OCI-LY7 (cell line): ENCODE measurements at regions not wholly inside any gene's neighbourhood (a gene's known extent, or its start where the extent isn't known, plus 50 kb on each side); places are given as distances from the start of the nearest gene placed in this dataset.

Source experiments
- BruUV-seq: library from RNA; stranded (reverse); fragments of 400-500 nt; replicated peaks from 2 replicates; lab custom pipeline; 2021; lab: Mats Ljungman, UMichigan
- CTCF ChIA-PET: fragments of 300-600 bp; sonication (Branson Sonifier 250); formaldehyde crosslinking; loops from one replicate; lab custom pipeline; 2022; ENCODE audit warnings: antibody characterized with exemption; ENCODE audit not compliant: unreplicated experiment; lab: Charles Lee
- POLR2A ChIA-PET: fragments of 300-600 bp; sonication (Branson Sonifier 250); formaldehyde crosslinking; loops from one replicate; lab custom pipeline; 2022; ENCODE audit warnings: antibody characterized with exemption; lab: Charles Lee
- DNase-seq: peaks from one replicate; pipeline ENCODE4 v3.0.0-alpha.2; 2015; ENCODE audit warnings: low spot score
- H2AFZ ChIP-seq: fragments of 200-600 bp; sonication (generic), shearing (Covaris generic); 2 replicates; pipeline ENCODE4 v1.6.1; 2014; ENCODE audit warnings: mild to moderate bottlenecking, antibody characterized with exemption, low read length, moderate library complexity
- H3K27ac ChIP-seq: fragments of 200-600 bp; sonication (generic); 2 replicates; pipeline ENCODE4 v1.5.1; 2014; ENCODE audit warnings: mixed run types, low read depth, mild to moderate bottlenecking, moderate library complexity, low read length, inconsistent platforms; ENCODE audit not compliant: poor library complexity, severe bottlenecking
- H3K36me3 ChIP-seq: fragments of 200-600 bp; sonication (generic); 2 replicates; pipeline ENCODE4 v1.6.1; 2014; ENCODE audit warnings: mild to moderate bottlenecking, antibody characterized with exemption, low read length, moderate library complexity, mixed read lengths; ENCODE audit not compliant: insufficient read depth
- H3K4me1 ChIP-seq: fragments of 200-600 bp; sonication (generic); 2 replicates; pipeline ENCODE4 v1.5.1; 2014; ENCODE audit warnings: mild to moderate bottlenecking, low read length; ENCODE audit not compliant: insufficient read depth, poor library complexity, severe bottlenecking
- H3K4me2 ChIP-seq: fragments of 200-600 bp; sonication (generic); 2 replicates; pipeline ENCODE4 v1.6.1; 2014; ENCODE audit warnings: mild to moderate bottlenecking, low read length
- H3K4me3 ChIP-seq: fragments of 200-600 bp; sonication (generic); 2 replicates; pipeline ENCODE4 v1.5.1; 2014; ENCODE audit warnings: mild to moderate bottlenecking, low read depth, low read length; ENCODE audit not compliant: poor library complexity, severe bottlenecking
- H3K79me2 ChIP-seq: fragments of 200-600 bp; sonication (generic); 2 replicates; pipeline ENCODE4 v1.6.1; 2016; ENCODE audit warnings: low read depth, mild to moderate bottlenecking, low read length, moderate library complexity, mixed read lengths; ENCODE audit not compliant: insufficient read depth
- H3K9me2 ChIP-seq: fragments of 200-600 bp; sonication (generic); 2 replicates; pipeline ENCODE4 v1.6.1; 2016; ENCODE audit warnings: mild to moderate bottlenecking, low read length, mixed read lengths; ENCODE audit not compliant: insufficient read depth
- H3K9me3 ChIP-seq: fragments of 200-600 bp; sonication (generic); 2 replicates; pipeline ENCODE4 v1.6.1; 2014; ENCODE audit warnings: mild to moderate bottlenecking, mixed run types, low read length, mixed read lengths
- H4K20me1 ChIP-seq: fragments of 200-600 bp; sonication (generic); 2 replicates; pipeline ENCODE4 v1.6.1; 2014; ENCODE audit warnings: mild to moderate bottlenecking, antibody characterized with exemption, low read length, moderate library complexity, mixed read lengths; ENCODE audit not compliant: insufficient read depth
- CTCF ChIP-seq: fragments of 200-600 bp; sonication (generic); conservative IDR thresholded peaks from 2 replicates; pipeline ENCODE4 v1.5.1; 2014; ENCODE audit warnings: mild to moderate bottlenecking, antibody characterized with exemption, low read length, moderate library complexity, mixed read lengths
- EZH2phosphoT487 ChIP-seq: fragments of 200-600 bp; sonication (generic); IDR thresholded peaks from 2 replicates; pipeline ENCODE4 v1.6.1; 2018; ENCODE audit warnings: low read depth, borderline replicate concordance, mild to moderate bottlenecking, mixed run types, antibody characterized with exemption, low read length, moderate library complexity, mixed read lengths
- intact Hi-C: fragments of 100-400 bp; cut with micrococcal nuclease; formaldehyde crosslinking; loops from one replicate; pipeline ENCODE4 v1.10.0; 2022; ENCODE audit not compliant: unreplicated experiment

GRCh38 chr3:194824701-194825111 is 139.0 kb downstream of the FAM43A start:
- CTCF ChIA-PET: no interaction called here
- Histone ChIP-seq H3K36me3 (no peaks in the 10 kb centered on the region), H3K9me3 (no peaks in the 10 kb centered on the region), H3K27ac (no peak overlapping the region), H2AFZ (no peak overlapping the region), H3K4me3 (no peak overlapping the region), H3K4me2 (no peak overlapping the region), H4K20me1 (no peaks in the 10 kb centered on the region), H3K79me2 (no peaks in the 10 kb centered on the region), H3K4me1 (peaks cover 6% of the 10 kb centered on the region), H3K9me2 (no peaks in the 10 kb centered on the region)
- POLR2A ChIA-PET: interaction anchor here (0.7 kb wide), 1 partner anchor 724 kb away, joined by 4 read pairs; no protein-coding TSS in a partner anchor
- DNase-seq: no peak
- intact Hi-C loops: no loop called here
- TF ChIP-seq CTCF (no peak), EZH2phosphoT487 (no peak)
- BruUV-seq: no TSS peak

GRCh38 chr3:194826594-194826993 is 140.9 kb downstream of the FAM43A start:
- no peaks in the 10 kb centered on the region for H3K79me2 ChIP-seq
- no peaks in the 10 kb centered on the region for H3K36me3 ChIP-seq
- H3K4me1 ChIP-seq: peaks cover 6% of the 10 kb centered on the region
- no TSS peak for BruUV-seq
- CTCF ChIA-PET: no interaction called here
- DNase-seq: no peak
- no peaks in the 10 kb centered on the region for H4K20me1 ChIP-seq
- no peak overlapping the region for H3K4me2 ChIP-seq
- intact Hi-C loops: no loop called here
- no peak overlapping the region for H3K27ac ChIP-seq
- no peak overlapping the region for H2AFZ ChIP-seq
- H3K9me3 ChIP-seq: no peaks in the 10 kb centered on the region
- POLR2A ChIA-PET: interaction anchor here (1.3 to 1.7 kb wide), 2 partner anchors 14 to 158 kb away, joined by 3 to 4 read pairs; no protein-coding TSS in a partner anchor
- no peaks in the 10 kb centered on the region for H3K9me2 ChIP-seq
- TF ChIP-seq EZH2phosphoT487: no peak
- no peak for TF ChIP-seq CTCF
- H3K4me3 ChIP-seq: no peak overlapping the region

GRCh38 chr3:194827486-194827885 is 141.8 kb downstream of the FAM43A start:
- ChIA-PET CTCF (no interaction called here), POLR2A (interaction anchor here (1.3 to 1.7 kb wide), 2 partner anchors 15 to 159 kb away, joined by 3 to 4 read pairs; no protein-coding TSS in a partner anchor)
- Histone ChIP-seq H3K9me2 (no peaks in the 10 kb centered on the region), H3K4me1 (peaks cover 6% of the 10 kb centered on the region), H3K36me3 (no peaks in the 10 kb centered on the region), H3K4me2 (no peak overlapping the region), H3K9me3 (no peaks in the 10 kb centered on the region), H3K27ac (no peak overlapping the region), H4K20me1 (no peaks in the 10 kb centered on the region), H3K79me2 (no peaks in the 10 kb centered on the region), H3K4me3 (no peak overlapping the region), H2AFZ (no peak overlapping the region)
- intact Hi-C loops: no loop called here
- BruUV-seq: no TSS peak
- TF ChIP-seq EZH2phosphoT487 (no peak), CTCF (no peak)
- DNase-seq: no peak
